ENCODE measurements at regions not wholly inside any gene's neighbourhood (a gene's known extent, or its start where the extent isn't known, plus 50 kb on each side); places are given as distances from the start of the nearest gene placed in this dataset.

- no peak overlapping the region for H3K4me3 ChIP-seq (ENCODE audit: low read depth, low read length)
- no peak for DNase-seq (ENCODE audit: low read depth, low spot score)
- POLR2A ChIA-PET: no interaction called here
Observed at GRCh38 chr1:163661391-163661790, 339.6 kb downstream of the NUF2 start.

DNA sequence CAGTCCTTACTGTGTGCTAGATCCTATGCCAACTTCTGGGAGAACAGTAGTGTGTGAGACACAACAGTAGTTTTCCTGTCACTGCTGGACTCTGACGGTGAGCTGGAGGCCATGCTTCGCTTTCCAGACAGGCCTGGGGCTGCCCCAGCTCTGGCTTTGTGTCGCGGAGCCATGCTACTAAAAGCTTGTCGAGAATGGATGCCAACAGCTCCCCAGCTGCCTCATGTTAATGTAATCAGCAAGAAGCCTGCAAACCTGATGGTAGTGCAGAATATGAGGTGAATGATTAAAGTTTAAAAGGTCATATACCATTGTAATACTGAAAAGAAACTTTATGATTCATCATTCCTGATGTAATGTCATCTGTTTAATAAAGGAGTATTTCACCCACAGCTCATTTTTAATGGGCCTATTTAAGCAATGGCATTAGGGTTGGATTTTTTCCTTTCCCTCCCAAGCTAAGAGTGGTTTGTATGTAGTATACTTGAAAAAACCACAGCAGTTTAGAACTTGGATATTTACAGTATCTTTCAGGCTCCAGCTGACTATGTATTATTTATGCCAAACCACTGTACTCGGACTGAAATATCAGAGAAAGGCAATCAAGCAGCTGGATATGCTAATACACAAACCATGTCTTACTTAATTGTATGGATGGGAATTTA lies 343.0 kb downstream of the NUF2 start:
- no peaks in the 10 kb centered on the region for H3K9me3 ChIP-seq (ENCODE audit: control insufficient read depth, insufficient read depth, low read length)
- ChIA-PET CTCF (no interaction called here), POLR2A (no interaction called here)
- TF ChIP-seq, protein P1, sequence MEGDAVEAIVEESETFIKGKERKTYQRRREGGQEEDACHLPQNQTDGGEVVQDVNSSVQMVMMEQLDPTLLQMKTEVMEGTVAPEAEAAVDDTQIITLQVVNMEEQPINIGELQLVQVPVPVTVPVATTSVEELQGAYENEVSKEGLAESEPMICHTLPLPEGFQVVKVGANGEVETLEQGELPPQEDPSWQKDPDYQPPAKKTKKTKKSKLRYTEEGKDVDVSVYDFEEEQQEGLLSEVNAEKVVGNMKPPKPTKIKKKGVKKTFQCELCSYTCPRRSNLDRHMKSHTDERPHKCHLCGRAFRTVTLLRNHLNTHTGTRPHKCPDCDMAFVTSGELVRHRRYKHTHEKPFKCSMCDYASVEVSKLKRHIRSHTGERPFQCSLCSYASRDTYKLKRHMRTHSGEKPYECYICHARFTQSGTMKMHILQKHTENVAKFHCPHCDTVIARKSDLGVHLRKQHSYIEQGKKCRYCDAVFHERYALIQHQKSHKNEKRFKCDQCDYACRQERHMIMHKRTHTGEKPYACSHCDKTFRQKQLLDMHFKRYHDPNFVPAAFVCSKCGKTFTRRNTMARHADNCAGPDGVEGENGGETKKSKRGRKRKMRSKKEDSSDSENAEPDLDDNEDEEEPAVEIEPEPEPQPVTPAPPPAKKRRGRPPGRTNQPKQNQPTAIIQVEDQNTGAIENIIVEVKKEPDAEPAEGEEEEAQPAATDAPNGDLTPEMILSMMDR (IDR thresholded peaks at IDR 0.05; ENCODE audit: low read depth, low read length): no peak
- H3K27ac ChIP-seq (ENCODE audit: low read depth, low read length): no peak overlapping the region
- DNase-seq (ENCODE audit: low read depth, low spot score): no peak
- H3K4me3 ChIP-seq (ENCODE audit: low read depth, low read length): no peak overlapping the region
- no peaks in the 10 kb centered on the region for H3K27me3 ChIP-seq (ENCODE audit: control insufficient read depth, insufficient read depth, low read length)

More at GRCh38 chr1:163661391-163661790, 339.6 kb downstream of the NUF2 start:
- H3K9me3 ChIP-seq (ENCODE audit: control insufficient read depth, insufficient read depth, low read length): no peaks in the 10 kb centered on the region
- TF ChIP-seq, protein P1 (IDR thresholded peaks at IDR 0.05; ENCODE audit: low read depth, low read length): no peak
- H3K27me3 ChIP-seq (ENCODE audit: control insufficient read depth, insufficient read depth, low read length): no peaks in the 10 kb centered on the region
- CTCF ChIA-PET: no interaction called here
- H3K27ac ChIP-seq (ENCODE audit: low read depth, low read length): no peak overlapping the region

GRCh38 chr1:163668472-163668871 lies 346.7 kb downstream of the NUF2 start:
- CTCF ChIA-PET: no interaction called here
- DNase-seq (ENCODE audit: low read depth, low spot score): no peak
- H3K4me3 ChIP-seq (ENCODE audit: low read depth, low read length): no peak overlapping the region
- no peak overlapping the region for H3K27ac ChIP-seq (ENCODE audit: low read depth, low read length)
- TF ChIP-seq, protein P1 (IDR thresholded peaks at IDR 0.05; ENCODE audit: low read depth, low read length): no peak
- POLR2A ChIA-PET: no interaction called here
- H3K27me3 ChIP-seq (ENCODE audit: control insufficient read depth, insufficient read depth, low read length): no peaks in the 10 kb centered on the region
- H3K9me3 ChIP-seq (ENCODE audit: control insufficient read depth, insufficient read depth, low read length): no peaks in the 10 kb centered on the region

DNA sequence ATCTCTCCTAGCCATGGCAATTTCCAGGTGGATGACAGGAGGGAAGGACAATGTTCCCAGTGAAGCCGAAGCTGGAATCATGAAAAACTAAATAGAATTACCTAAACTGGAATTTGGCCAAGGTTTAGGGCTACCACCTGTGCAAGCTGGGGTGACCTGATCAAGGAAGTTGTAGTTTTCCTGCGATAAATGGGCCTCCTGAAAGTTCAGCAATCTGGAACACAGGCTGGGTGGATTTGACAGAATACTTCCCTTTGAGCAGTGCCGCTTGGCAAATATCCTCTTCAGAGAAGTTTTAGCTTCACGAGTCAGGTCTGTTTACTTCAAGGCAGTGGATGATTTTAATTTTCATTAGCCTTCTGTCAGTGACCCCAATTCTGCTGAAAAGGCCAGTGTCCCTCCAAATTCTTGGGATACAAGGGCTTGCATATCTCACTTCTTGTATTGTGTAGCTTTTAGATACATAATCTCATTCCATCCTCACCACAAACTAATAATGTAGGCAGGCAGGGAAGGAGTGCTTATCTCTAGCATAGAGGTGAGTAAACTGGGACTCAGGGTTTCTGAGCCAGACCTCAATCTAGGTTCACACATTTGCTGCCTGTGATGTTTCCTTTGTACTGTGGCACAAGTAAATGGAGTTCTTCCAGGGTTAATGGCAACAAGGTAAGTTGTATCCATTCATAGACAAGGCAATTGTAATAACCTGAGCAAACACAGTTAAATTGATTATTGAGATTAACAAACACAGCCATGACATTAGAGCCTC lies 349.4 kb downstream of the NUF2 start:
- Histone ChIP-seq H3K27ac (ENCODE audit: low read depth, low read length) (no peak overlapping the region), H3K9me3 (ENCODE audit: control insufficient read depth, insufficient read depth, low read length) (no peaks in the 10 kb centered on the region), H3K27me3 (ENCODE audit: control insufficient read depth, insufficient read depth, low read length) (no peaks in the 10 kb centered on the region), H3K4me3 (ENCODE audit: low read depth, low read length) (no peak overlapping the region)
- ChIA-PET POLR2A (no interaction called here), CTCF (no interaction called here)
- no peak for DNase-seq (ENCODE audit: low read depth, low spot score)
- TF ChIP-seq, protein P1 (IDR thresholded peaks at IDR 0.05; ENCODE audit: low read depth, low read length): no peak

DNA sequence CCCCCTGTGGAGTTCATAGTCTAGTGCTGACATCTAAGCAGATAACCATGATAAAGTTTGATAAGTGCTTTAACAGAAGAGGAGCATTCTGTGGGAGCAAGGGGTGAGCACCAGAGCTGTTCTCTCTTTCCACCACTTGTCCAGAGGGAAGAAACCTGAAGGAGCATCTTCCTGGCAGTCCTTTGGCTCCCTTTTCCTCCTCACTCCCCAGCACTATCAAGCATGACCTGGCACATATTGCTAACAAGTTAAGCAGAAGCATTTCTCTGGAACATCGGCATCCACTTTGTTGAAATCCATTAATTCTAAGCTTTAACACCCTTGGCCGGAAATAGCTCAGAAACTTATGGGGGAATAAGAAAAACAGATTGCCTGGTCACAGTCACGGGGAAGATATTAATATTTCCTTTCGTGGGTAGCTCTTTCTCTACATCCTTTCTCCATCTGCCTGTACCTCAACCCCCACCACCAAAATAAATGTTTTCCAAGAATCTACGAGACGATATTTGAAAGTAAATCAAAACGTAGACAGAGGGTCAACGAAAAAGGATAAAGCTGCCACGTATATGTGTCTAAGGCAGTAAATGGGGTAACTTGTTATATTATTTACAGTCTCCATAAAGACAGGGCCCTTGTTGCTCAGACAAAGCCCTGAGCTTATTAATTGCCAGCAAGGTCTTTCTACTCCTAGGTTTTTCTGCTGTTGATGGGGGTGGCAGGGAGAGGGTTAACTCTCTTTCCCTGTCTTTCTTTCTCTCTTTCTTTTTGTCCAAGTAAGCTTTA lies 351.4 kb downstream of the NUF2 start:
- Histone ChIP-seq H3K4me3 (ENCODE audit: low read depth, low read length) (no peak overlapping the region), H3K27ac (ENCODE audit: low read depth, low read length) (no peak overlapping the region), H3K9me3 (ENCODE audit: control insufficient read depth, insufficient read depth, low read length) (no peaks in the 10 kb centered on the region), H3K27me3 (ENCODE audit: control insufficient read depth, insufficient read depth, low read length) (no peaks in the 10 kb centered on the region)
- DNase-seq (ENCODE audit: low read depth, low spot score): no peak
- ChIA-PET CTCF (no interaction called here), POLR2A (no interaction called here)
- TF ChIP-seq, protein P1 (IDR thresholded peaks at IDR 0.05; ENCODE audit: low read depth, low read length): no peak
